NCI-H187 treated with DMSO at 0.1 percent for 48 hours (cell line): ENCODE measurements at regions not wholly inside any gene's neighbourhood (a gene's known extent, or its start where the extent isn't known, plus 50 kb on each side); places are given as distances from the start of the nearest gene placed in this dataset.

Source experiments
- DNase-seq: peaks from one replicate; lab custom pipeline; 2025; lab: John Stamatoyannopoulos, UW

- no peak for DNase-seq
These were observed 438.4 kb downstream of the ADRA2A start for GRCh38 chr10:111515264-111515663.

GRCh38 chr10:111515706-111516105, 438.9 kb downstream of the ADRA2A start:
- no peak for DNase-seq

GRCh38 chr10:111516144-111516543, 439.3 kb downstream of the ADRA2A start:
- no peak for DNase-seq

GRCh38 chr10:111522141-111522540, 445.3 kb downstream of the ADRA2A start:
- DNase-seq: no peak

GRCh38 chr10:111522551-111522950, 445.7 kb downstream of the ADRA2A start:
- no peak for DNase-seq

- DNase-seq: no peak
These were observed 446.2 kb downstream of the ADRA2A start for GRCh38 chr10:111523016-111523415.

- DNase-seq: no peak
These were observed 447.3 kb downstream of the ADRA2A start for GRCh38 chr10:111524134-111524533.

- no peak for DNase-seq
These were observed 448.9 kb downstream of the ADRA2A start for GRCh38 chr10:111525696-111526095.

- no peak for DNase-seq
These were observed 454.9 kb downstream of the ADRA2A start for GRCh38 chr10:111531690-111532089.

- no peak for DNase-seq
These were observed 455.3 kb downstream of the ADRA2A start for GRCh38 chr10:111532139-111532538.

- DNase-seq: no peak
These were observed 462.4 kb downstream of the ADRA2A start for GRCh38 chr10:111539246-111539645.

GRCh38 chr10:111543854-111544253, 467.0 kb downstream of the ADRA2A start:
- DNase-seq: no peak

GRCh38 chr10:111545861-111546605, 469.2 kb downstream of the ADRA2A start:
- DNase-seq: no peak

- no peak for DNase-seq
These were observed 471.4 kb downstream of the ADRA2A start for GRCh38 chr10:111548084-111548726.

GRCh38 chr10:111551001-111551400, 474.2 kb downstream of the ADRA2A start:
- no peak for DNase-seq

- no peak for DNase-seq
These were observed 479.8 kb downstream of the ADRA2A start for GRCh38 chr10:111556666-111557065.

GRCh38 chr10:111558211-111558610, 481.4 kb downstream of the ADRA2A start:
- DNase-seq: no peak

- no peak for DNase-seq
These were observed 483.2 kb downstream of the ADRA2A start for GRCh38 chr10:111560027-111560426.

- DNase-seq: no peak
These were observed 484.3 kb downstream of the ADRA2A start for GRCh38 chr10:111561124-111561523.

- no peak for DNase-seq
These were observed 488.7 kb downstream of the ADRA2A start for GRCh38 chr10:111565542-111565941.

GRCh38 chr10:111578076-111578475, 501.2 kb downstream of the ADRA2A start:
- no peak for DNase-seq

GRCh38 chr10:111579473-111579872, 502.6 kb downstream of the ADRA2A start:
- DNase-seq: no peak

- no peak for DNase-seq
These were observed 513.9 kb downstream of the ADRA2A start for GRCh38 chr10:111590703-111591102.

GRCh38 chr10:111593578-111593977, 516.7 kb downstream of the ADRA2A start:
- DNase-seq: no peak
